GM12891 (cell line): ENCODE measurements at regions not wholly inside any gene's neighbourhood (a gene's known extent, or its start where the extent isn't known, plus 50 kb on each side); places are given as distances from the start of the nearest gene placed in this dataset.

Source experiments
- POLR2A ChIP-seq: IDR thresholded peaks from 2 replicates; pipeline ENCODE4 v1.6.1; 2011; ENCODE audit warnings: low read depth, low read length, control low read depth
- POLR2AphosphoS5 ChIP-seq: IDR thresholded peaks from 2 replicates; pipeline ENCODE4 v1.6.1; 2011; ENCODE audit warnings: low read depth, low read length, control low read depth

- TF ChIP-seq POLR2AphosphoS5 (no peak), POLR2A (no peak)
Measured at GRCh38 chr4:101730291-101731117, 60.0 kb upstream of the BANK1 start.
